ENCODE measurements at regions not wholly inside any gene's neighbourhood (a gene's known extent, or its start where the extent isn't known, plus 50 kb on each side); places are given as distances from the start of the nearest gene placed in this dataset.

DNA sequence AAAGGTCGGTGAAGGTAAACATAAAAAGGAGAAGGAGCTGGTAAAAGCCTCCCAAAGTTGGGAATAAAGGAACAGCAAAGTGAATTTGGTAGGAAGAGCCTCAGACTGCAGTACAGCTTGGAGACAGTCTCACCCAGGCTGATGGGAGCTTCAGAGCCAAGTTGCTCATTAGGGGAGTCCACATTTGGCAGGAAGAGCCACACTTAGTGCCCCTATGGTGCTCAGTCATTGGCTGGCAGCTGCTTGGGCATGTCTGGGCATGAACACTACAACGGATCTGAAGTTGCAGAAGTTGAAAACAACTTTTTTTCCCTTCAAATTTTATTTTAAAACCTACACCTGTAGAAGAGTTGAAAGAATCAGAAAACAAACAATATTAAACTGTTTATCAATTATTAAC is 2497.3 kb downstream of the ARAP2 start:
- Histone ChIP-seq H3K79me2 (no peaks in the 10 kb centered on the region), H3K4me1 (no peaks in the 10 kb centered on the region), H3K9ac (no peak overlapping the region), H3K4me2 (ENCODE audit: low read length) (no peak overlapping the region), H3K27me3 (ENCODE audit: control insufficient read depth, insufficient read depth, low read length) (no peaks in the 10 kb centered on the region), H3K9me3 (ENCODE audit: control insufficient read depth, low read length) (no peaks in the 10 kb centered on the region), H3K36me3 (ENCODE audit: control insufficient read depth, insufficient read depth, low read length) (no peaks in the 10 kb centered on the region), H3K27ac (no peak overlapping the region), H2AFZ (no peak overlapping the region), H3K4me3 (ENCODE audit: low read depth, low read length) (no peak overlapping the region)
- TF ChIP-seq, protein P1, sequence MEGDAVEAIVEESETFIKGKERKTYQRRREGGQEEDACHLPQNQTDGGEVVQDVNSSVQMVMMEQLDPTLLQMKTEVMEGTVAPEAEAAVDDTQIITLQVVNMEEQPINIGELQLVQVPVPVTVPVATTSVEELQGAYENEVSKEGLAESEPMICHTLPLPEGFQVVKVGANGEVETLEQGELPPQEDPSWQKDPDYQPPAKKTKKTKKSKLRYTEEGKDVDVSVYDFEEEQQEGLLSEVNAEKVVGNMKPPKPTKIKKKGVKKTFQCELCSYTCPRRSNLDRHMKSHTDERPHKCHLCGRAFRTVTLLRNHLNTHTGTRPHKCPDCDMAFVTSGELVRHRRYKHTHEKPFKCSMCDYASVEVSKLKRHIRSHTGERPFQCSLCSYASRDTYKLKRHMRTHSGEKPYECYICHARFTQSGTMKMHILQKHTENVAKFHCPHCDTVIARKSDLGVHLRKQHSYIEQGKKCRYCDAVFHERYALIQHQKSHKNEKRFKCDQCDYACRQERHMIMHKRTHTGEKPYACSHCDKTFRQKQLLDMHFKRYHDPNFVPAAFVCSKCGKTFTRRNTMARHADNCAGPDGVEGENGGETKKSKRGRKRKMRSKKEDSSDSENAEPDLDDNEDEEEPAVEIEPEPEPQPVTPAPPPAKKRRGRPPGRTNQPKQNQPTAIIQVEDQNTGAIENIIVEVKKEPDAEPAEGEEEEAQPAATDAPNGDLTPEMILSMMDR (IDR thresholded peaks at IDR 0.05), result no peak

DNA sequence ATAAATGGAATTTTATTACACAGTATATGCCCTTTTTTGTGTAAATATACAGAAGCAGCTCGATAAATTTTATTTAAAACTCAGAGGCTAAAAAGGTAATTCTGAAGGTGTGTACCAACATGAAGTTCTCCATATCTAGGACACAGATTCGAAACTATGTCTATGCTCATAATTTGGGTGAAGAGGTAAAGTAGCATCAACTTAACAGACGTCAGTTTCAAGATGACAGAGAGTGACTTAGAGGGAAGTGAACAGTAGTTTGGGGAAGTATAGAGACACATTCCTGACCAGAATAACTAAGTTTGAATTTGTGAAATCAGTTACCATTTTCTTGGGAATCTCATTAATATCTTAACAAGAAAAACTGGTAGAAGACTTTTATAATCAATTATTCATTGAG is 2493.3 kb downstream of the ARAP2 start:
- no peaks in the 10 kb centered on the region for H3K79me2 ChIP-seq
- H3K4me1 ChIP-seq, result no peaks in the 10 kb centered on the region
- no peak overlapping the region for H3K4me2 ChIP-seq (ENCODE audit: low read length)
- no peaks in the 10 kb centered on the region for H3K27me3 ChIP-seq (ENCODE audit: control insufficient read depth, insufficient read depth, low read length)
- no peak overlapping the region for H3K27ac ChIP-seq
- no peak overlapping the region for H2AFZ ChIP-seq
- no peak overlapping the region for H3K4me3 ChIP-seq (ENCODE audit: low read depth, low read length)
- no peaks in the 10 kb centered on the region for H3K9me3 ChIP-seq (ENCODE audit: control insufficient read depth, low read length)
- TF ChIP-seq, protein P1 (IDR thresholded peaks at IDR 0.05), result no peak
- H3K9ac ChIP-seq, result no peak overlapping the region
- peaks cover 2% of the 10 kb centered on the region for H3K36me3 ChIP-seq (ENCODE audit: control insufficient read depth, insufficient read depth, low read length)

DNA sequence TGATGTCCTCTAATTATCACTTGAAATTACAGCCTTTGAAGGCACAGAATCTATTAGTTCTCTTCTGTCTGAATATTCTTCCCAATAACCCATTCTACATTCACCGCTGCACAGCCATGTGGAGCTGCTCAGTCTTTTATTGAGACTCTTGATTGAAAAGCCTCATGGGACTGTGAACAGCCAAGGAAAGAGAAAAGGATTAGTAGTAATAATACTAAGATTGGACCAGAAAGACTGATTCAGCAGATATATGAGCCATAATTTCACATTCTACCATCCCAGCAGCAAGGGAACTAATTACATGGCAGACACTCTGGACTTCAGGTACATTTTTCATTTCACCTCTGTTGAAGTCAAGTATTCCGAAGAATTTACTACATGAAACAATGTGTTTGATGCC is 2471.7 kb downstream of the ARAP2 start:
- no peak overlapping the region for H3K9ac ChIP-seq
- no peak overlapping the region for H3K4me3 ChIP-seq (ENCODE audit: low read depth, low read length)
- no peaks in the 10 kb centered on the region for H3K36me3 ChIP-seq (ENCODE audit: control insufficient read depth, insufficient read depth, low read length)
- TF ChIP-seq, protein P1 (IDR thresholded peaks at IDR 0.05), result no peak
- H3K79me2 ChIP-seq, result no peaks in the 10 kb centered on the region
- no peak overlapping the region for H2AFZ ChIP-seq
- H3K4me1 ChIP-seq, result no peaks in the 10 kb centered on the region
- no peaks in the 10 kb centered on the region for H3K9me3 ChIP-seq (ENCODE audit: control insufficient read depth, low read length)
- H3K27ac ChIP-seq, result no peak overlapping the region
- no peak overlapping the region for H3K4me2 ChIP-seq (ENCODE audit: low read length)
- H3K27me3 ChIP-seq (ENCODE audit: control insufficient read depth, insufficient read depth, low read length), result no peaks in the 10 kb centered on the region

DNA sequence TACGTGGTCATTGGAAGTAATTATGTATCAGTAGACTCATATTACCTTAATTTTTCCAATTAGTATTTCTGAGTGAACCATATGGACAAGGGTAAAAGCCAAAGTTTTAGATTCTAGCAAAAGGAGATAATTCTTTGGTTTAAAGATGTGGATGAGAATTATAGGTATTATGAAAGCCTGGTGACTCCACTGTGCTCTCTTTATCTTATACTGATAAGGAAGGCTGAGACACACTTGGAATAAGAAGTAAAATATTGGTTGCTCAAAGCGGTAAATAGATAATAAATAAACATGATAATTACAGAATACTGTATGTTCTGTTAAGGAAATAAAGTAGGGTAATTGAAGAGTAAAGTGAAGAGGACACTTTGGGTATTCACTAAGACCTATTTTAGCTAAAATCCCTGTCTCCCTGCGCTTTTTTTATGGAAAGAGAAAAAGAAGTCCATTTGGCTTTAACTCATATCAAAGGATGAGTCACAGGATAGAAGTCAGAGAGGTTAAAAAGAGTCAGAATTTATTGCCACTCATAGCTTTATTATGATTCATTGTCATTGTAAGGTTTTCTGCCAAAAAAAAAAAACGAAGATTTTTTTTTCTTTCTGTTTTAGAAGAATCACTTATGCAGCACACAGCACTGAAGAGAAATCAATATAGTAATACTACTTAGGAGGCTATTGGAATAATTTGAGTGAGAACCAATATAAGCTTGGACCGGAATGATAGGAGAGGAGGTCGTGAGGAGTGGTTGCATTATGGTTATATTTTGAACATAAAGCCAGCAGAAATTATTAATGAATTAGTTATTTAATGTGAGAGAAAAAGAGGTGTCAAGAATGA is 2463.1 kb downstream of the ARAP2 start:
- no peak overlapping the region for H3K4me3 ChIP-seq (ENCODE audit: low read depth, low read length)
- no peaks in the 10 kb centered on the region for H3K79me2 ChIP-seq
- H3K9me3 ChIP-seq (ENCODE audit: control insufficient read depth, low read length), result no peaks in the 10 kb centered on the region
- H3K36me3 ChIP-seq (ENCODE audit: control insufficient read depth, insufficient read depth, low read length), result no peaks in the 10 kb centered on the region
- no peak overlapping the region for H2AFZ ChIP-seq
- no peak overlapping the region for H3K27ac ChIP-seq
- TF ChIP-seq, protein P1 (IDR thresholded peaks at IDR 0.05), result no peak
- no peaks in the 10 kb centered on the region for H3K27me3 ChIP-seq (ENCODE audit: control insufficient read depth, insufficient read depth, low read length)
- no peak overlapping the region for H3K4me2 ChIP-seq (ENCODE audit: low read length)
- no peaks in the 10 kb centered on the region for H3K4me1 ChIP-seq
- no peak overlapping the region for H3K9ac ChIP-seq

DNA sequence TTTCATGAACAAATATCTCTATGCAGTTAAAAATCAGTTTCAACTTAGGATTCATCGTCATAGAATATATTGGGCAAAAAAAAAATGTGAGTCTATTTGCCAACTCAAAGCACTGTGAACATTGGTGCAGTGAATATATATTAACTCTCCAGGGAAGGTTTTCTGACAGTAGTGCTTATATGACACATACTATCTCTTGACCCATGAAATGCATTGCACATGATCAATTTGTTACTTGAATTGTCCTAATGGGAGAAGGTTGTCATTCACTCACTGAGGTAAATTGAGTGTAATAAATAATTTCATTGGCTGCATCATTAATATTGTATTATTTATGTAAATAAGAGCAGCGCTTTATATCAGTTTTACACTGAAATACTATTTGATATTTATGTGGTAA is 2458.5 kb downstream of the ARAP2 start:
- Histone ChIP-seq H3K9me3 (ENCODE audit: control insufficient read depth, low read length) (no peaks in the 10 kb centered on the region), H3K4me3 (ENCODE audit: low read depth, low read length) (no peak overlapping the region), H3K4me1 (no peaks in the 10 kb centered on the region), H2AFZ (no peak overlapping the region), H3K4me2 (ENCODE audit: low read length) (no peak overlapping the region), H3K27ac (no peak overlapping the region), H3K9ac (no peak overlapping the region), H3K27me3 (ENCODE audit: control insufficient read depth, insufficient read depth, low read length) (no peaks in the 10 kb centered on the region), H3K79me2 (no peaks in the 10 kb centered on the region), H3K36me3 (ENCODE audit: control insufficient read depth, insufficient read depth, low read length) (no peaks in the 10 kb centered on the region)
- TF ChIP-seq, protein P1 (IDR thresholded peaks at IDR 0.05), result no peak
